GM19455 (cell line): ENCODE measurements at regions not wholly inside any gene's neighbourhood (a gene's known extent, or its start where the extent isn't known, plus 50 kb on each side); places are given as distances from the start of the nearest gene placed in this dataset.
"Not testable (repeated sequence)": the region's sequence is repeated elsewhere in the genome, so short reads cannot be mapped to it uniquely, and the experiment has no call there.

ENCODE experiments used
- ATAC-seq: cut with Tn5 transposase; IDR thresholded peaks from one replicate; pipeline ENCODE4 v1.9.1; 2021; ENCODE audit not compliant: unreplicated experiment

DNA sequence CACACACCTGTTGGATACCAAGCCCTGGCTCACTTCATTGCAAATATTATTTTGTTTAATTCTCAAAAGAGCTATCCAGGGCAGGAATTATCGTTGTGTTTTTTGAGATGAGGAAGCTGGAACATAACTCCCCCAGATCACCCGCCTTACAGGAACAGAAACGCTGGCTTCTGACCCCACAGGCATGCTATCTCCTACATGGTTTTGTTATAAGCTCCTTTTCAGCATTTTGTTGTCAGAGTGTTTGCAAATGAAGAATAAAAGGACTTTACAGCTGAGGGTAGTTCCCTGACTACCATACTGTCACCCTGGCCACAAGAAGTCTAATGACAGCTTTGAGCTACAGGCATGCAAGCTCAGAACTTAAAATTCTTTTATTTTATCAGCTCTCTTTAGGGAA lies 62.0 kb upstream of the MRPS9 start:
- no peak for ATAC-seq

- peak; percentile 97 for ATAC-seq
Measured at GRCh38 chr2:104976603-104977120, 61.2 kb upstream of the MRPS9 start.

DNA sequence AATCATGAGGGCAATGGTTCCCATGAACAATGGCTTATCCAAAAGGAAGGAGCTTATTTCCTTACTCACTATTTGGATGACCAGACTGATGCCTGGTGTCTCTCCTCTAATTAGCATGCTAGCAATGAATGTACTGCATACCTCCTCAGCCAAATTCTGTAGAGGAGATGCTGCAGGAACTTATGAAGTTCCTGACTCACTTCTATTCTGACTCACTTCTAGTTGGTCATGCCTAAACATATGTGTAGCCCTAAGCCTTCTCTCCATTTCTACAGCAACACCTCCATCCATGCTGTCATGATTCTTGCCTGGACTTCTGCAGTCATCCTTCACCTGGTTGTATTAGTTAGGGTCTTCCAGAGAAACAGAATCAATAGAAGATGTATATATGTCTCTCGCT lies 59.9 kb upstream of the MRPS9 start:
- no peak for ATAC-seq

- ATAC-seq, result not testable (repeated sequence)
Measured at GRCh38 chr2:104979786-104980185, 58.1 kb upstream of the MRPS9 start.

DNA sequence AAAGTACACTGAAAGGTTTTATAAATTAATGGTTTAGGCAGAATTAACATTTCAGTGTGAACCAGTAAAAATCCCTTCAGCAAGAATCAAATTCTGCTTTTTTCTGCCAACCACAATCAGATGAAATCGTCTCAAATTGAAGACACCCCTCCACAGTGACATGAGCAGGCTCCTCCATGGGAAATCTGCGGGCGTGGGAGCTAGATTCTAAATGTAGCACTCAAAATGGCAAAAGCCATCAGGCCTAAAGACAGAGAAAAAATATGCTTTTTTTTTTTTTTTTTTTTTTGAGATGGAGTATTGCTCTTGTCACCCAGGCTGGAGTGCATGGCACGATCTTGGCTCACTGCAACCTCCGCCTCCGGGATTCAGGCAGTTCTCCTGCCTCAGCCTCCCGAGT lies 55.8 kb upstream of the MRPS9 start:
- ATAC-seq, result no peak
